ENCODE measurements at regions not wholly inside any gene's neighbourhood (a gene's known extent, or its start where the extent isn't known, plus 50 kb on each side); places are given as distances from the start of the nearest gene placed in this dataset.

DNA sequence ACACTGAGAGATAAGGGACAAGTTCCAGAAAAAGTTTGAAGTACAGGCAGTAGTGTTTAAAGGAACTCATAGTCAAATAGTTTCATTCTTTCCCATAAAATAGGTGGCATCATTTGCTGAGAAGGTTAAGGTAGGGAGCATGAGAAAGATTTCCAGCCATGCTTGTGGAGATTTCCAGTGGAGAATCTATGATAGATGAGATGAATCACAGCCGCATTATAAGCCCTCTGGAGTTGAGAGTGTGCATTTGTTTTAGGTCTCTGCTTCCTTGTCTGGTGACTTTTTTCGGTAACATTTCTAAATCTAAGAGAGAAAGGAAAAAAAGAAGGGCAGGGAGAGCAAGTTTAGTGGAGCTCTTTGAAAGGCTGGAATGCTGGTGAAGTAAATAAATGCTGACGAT lies 108.7 kb downstream of the DISP1 start:
- TF ChIP-seq, protein P1, sequence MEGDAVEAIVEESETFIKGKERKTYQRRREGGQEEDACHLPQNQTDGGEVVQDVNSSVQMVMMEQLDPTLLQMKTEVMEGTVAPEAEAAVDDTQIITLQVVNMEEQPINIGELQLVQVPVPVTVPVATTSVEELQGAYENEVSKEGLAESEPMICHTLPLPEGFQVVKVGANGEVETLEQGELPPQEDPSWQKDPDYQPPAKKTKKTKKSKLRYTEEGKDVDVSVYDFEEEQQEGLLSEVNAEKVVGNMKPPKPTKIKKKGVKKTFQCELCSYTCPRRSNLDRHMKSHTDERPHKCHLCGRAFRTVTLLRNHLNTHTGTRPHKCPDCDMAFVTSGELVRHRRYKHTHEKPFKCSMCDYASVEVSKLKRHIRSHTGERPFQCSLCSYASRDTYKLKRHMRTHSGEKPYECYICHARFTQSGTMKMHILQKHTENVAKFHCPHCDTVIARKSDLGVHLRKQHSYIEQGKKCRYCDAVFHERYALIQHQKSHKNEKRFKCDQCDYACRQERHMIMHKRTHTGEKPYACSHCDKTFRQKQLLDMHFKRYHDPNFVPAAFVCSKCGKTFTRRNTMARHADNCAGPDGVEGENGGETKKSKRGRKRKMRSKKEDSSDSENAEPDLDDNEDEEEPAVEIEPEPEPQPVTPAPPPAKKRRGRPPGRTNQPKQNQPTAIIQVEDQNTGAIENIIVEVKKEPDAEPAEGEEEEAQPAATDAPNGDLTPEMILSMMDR (IDR thresholded peaks at IDR 0.05; ENCODE audit: low read depth, low read length) = no peak
- no peak for TF ChIP-seq MYC (IDR thresholded peaks at IDR 0.05; ENCODE audit: low read depth, low read length)

Measured in NB4 (cell line).